RWPE2 (cell line): ENCODE measurements at regions not wholly inside any gene's neighbourhood (a gene's known extent, or its start where the extent isn't known, plus 50 kb on each side); places are given as distances from the start of the nearest gene placed in this dataset.

ENCODE experiments used
- ATAC-seq: fragments of 200-7000 bp; cut with Tn5 transposase; 3 replicates; pipeline ENCODE4 v1.9.1; 2021; ENCODE audit warnings: low read depth
- DNase-seq: peaks from one replicate; pipeline ENCODE4 v3.0.0-alpha.2; 2020; ENCODE audit warnings: low spot score
- H3K27ac ChIP-seq: fragments of 450-650 bp; 2 replicates; pipeline ENCODE4 v1.5.1; 2017; ENCODE audit warnings: mild to moderate bottlenecking; ENCODE audit not compliant: poor library complexity, severe bottlenecking
- H3K27me3 ChIP-seq: fragments of 250-450 bp; sonication (Bioruptor Pico); 2 replicates; pipeline ENCODE4 v1.5.1; 2021; ENCODE audit warnings: mild to moderate bottlenecking, moderate library complexity; ENCODE audit not compliant: insufficient read depth, poor library complexity, severe bottlenecking
- H3K36me3 ChIP-seq: fragments of 250-450 bp; sonication (Bioruptor Pico); 2 replicates; pipeline ENCODE4 v1.5.1; 2020; ENCODE audit warnings: low read depth, mild to moderate bottlenecking, moderate library complexity
- H3K4me1 ChIP-seq: fragments of 250-450 bp; sonication (Bioruptor Pico); 2 replicates; pipeline ENCODE4 v1.5.1; 2021; ENCODE audit warnings: mild to moderate bottlenecking, moderate library complexity; ENCODE audit not compliant: insufficient read depth, poor library complexity, severe bottlenecking
- H3K4me3 ChIP-seq: fragments of 250-450 bp; sonication (Bioruptor Pico); 2 replicates; pipeline ENCODE4 v1.5.1; 2021; ENCODE audit warnings: mild to moderate bottlenecking, moderate library complexity; ENCODE audit not compliant: severe bottlenecking
- H3K9me3 ChIP-seq: fragments of 250-450 bp; sonication (Bioruptor Pico); 2 replicates; pipeline ENCODE4 v1.5.1; 2021; ENCODE audit warnings: mild to moderate bottlenecking, moderate library complexity; ENCODE audit not compliant: severe bottlenecking
- CTCF ChIP-seq: fragments of 450-650 bp; IDR thresholded peaks from one replicate; pipeline ENCODE4 v1.5.1; 2017; ENCODE audit warnings: mild to moderate bottlenecking, moderate library complexity; ENCODE audit not compliant: poor library complexity, severe bottlenecking

GRCh38 chr11:113567097-113567496 lies 91.9 kb upstream of the DRD2 start:
- Histone ChIP-seq H3K9me3 (no peaks in the 10 kb centered on the region), H3K27ac (no peak overlapping the region), H3K36me3 (no peaks in the 10 kb centered on the region), H3K27me3 (no peaks in the 10 kb centered on the region), H3K4me1 (no peaks in the 10 kb centered on the region), H3K4me3 (no peak overlapping the region)
- no peak for ATAC-seq
- no peak for DNase-seq
- no peak for TF ChIP-seq CTCF

GRCh38 chr11:113564527-113565130 lies 89.4 kb upstream of the DRD2 start:
- Histone ChIP-seq H3K36me3 (no peaks in the 10 kb centered on the region), H3K4me1 (no peaks in the 10 kb centered on the region), H3K27ac (no peak overlapping the region), H3K9me3 (no peaks in the 10 kb centered on the region), H3K4me3 (no peak overlapping the region), H3K27me3 (no peaks in the 10 kb centered on the region)
- DNase-seq = no peak
- no peak for ATAC-seq
- no peak for TF ChIP-seq CTCF

- H3K4me3 ChIP-seq = no peak overlapping the region
- H3K9me3 ChIP-seq = no peaks in the 10 kb centered on the region
- H3K27ac ChIP-seq = no peak overlapping the region
- no peaks in the 10 kb centered on the region for H3K36me3 ChIP-seq
- DNase-seq (no peak), ATAC-seq (peak; percentile 75; the same call in 2 of the 3 replicates)
- H3K4me1 ChIP-seq = no peaks in the 10 kb centered on the region
- no peaks in the 10 kb centered on the region for H3K27me3 ChIP-seq
- no peak for TF ChIP-seq CTCF
These were observed 88.7 kb upstream of the DRD2 start for GRCh38 chr11:113563766-113564526.

GRCh38 chr11:113562981-113563461 lies 87.8 kb upstream of the DRD2 start:
- H3K36me3 ChIP-seq = no peaks in the 10 kb centered on the region
- H3K9me3 ChIP-seq = no peaks in the 10 kb centered on the region
- DNase-seq (no peak), ATAC-seq (no peak)
- no peaks in the 10 kb centered on the region for H3K4me1 ChIP-seq
- TF ChIP-seq CTCF = no peak
- H3K4me3 ChIP-seq = no peak overlapping the region
- H3K27ac ChIP-seq = no peak overlapping the region
- H3K27me3 ChIP-seq = no peaks in the 10 kb centered on the region

- TF ChIP-seq CTCF = no peak
These were observed 87.4 kb upstream of the DRD2 start for GRCh38 chr11:113562576-113562975.

More at GRCh38 chr11:113562576-113562975, 87.4 kb upstream of the DRD2 start:
- no peak for DNase-seq
- no peaks in the 10 kb centered on the region for H3K36me3 ChIP-seq
- no peaks in the 10 kb centered on the region for H3K27me3 ChIP-seq
- H3K4me1 ChIP-seq = no peaks in the 10 kb centered on the region
- no peak overlapping the region for H3K4me3 ChIP-seq
- H3K9me3 ChIP-seq = no peaks in the 10 kb centered on the region
- no peak overlapping the region for H3K27ac ChIP-seq
- ATAC-seq = no peak
